IMR-90 (cell line): ENCODE measurements at regions not wholly inside any gene's neighbourhood (a gene's known extent, or its start where the extent isn't known, plus 50 kb on each side); places are given as distances from the start of the nearest gene placed in this dataset.

Experiments used
- ATAC-seq: fragments of 200-7000 bp; cut with Tn5 transposase; 2 replicates; pipeline ENCODE4 v1.9.1; 2020; ENCODE audit warnings: low read depth, mild to moderate bottlenecking, moderate library complexity
- BruUV-seq: library from RNA; stranded (reverse); fragments of 400-500 nt; replicated peaks from 2 replicates; lab custom pipeline; 2021; lab: Mats Ljungman, UMichigan
- CTCF ChIA-PET: fragments of 300-600 bp; formaldehyde crosslinking; extraction: SDS; loops from one replicate; lab custom pipeline; 2021; ENCODE audit warnings: antibody characterized with exemption; lab: Yijun Ruan, JAX
- POLR2A ChIA-PET: fragments of 300-600 bp; sonication (Branson Sonifier 250); formaldehyde crosslinking; loops from one replicate; lab custom pipeline; 2022; ENCODE audit warnings: antibody characterized with exemption; ENCODE audit not compliant: unreplicated experiment; lab: Charles Lee
- DNase-seq: peaks from one replicate; pipeline ENCODE4 v3.0.0; 2013
- H2AFZ ChIP-seq: replicated peaks from 2 replicates; pipeline ENCODE3; 2013; ENCODE audit warnings: low read length, mild to moderate bottlenecking; ENCODE audit not compliant: poor library complexity
- H2AK5ac ChIP-seq: 2 replicates; pipeline ENCODE4 v1.6.1; 2013; ENCODE audit warnings: low read depth, low read length, inconsistent platforms
- H2AK9ac ChIP-seq: replicated peaks from 2 replicates; pipeline ENCODE3; 2013; ENCODE audit warnings: mild to moderate bottlenecking, low read depth, low read length, moderate library complexity; ENCODE audit not compliant: poor library complexity
- H2BK120ac ChIP-seq: 2 replicates; pipeline ENCODE4 v1.6.1; 2013; ENCODE audit warnings: low read depth, low read length, inconsistent platforms
- H2BK15ac ChIP-seq: 3 replicates; pipeline ENCODE4 v1.6.1; 2013; ENCODE audit warnings: low read depth, low read length, inconsistent platforms
- H2BK20ac ChIP-seq: 2 replicates; pipeline ENCODE4 v1.6.1; 2013; ENCODE audit warnings: low read depth, mild to moderate bottlenecking, inconsistent platforms, low read length, moderate library complexity
- H2BK5ac ChIP-seq: 2 replicates; pipeline ENCODE4 v1.6.1; 2013; ENCODE audit warnings: mild to moderate bottlenecking, low read depth, low read length, inconsistent platforms; ENCODE audit not compliant: poor library complexity, severe bottlenecking
- H3K14ac ChIP-seq: replicated peaks from 2 replicates; pipeline ENCODE4 v1.6.1; 2013; ENCODE audit warnings: low read depth, low read length, inconsistent platforms
- H3K18ac ChIP-seq: 2 replicates; pipeline ENCODE4 v1.6.1; 2013; ENCODE audit warnings: low read depth, low read length, control low read depth
- H3K23ac ChIP-seq: 2 replicates; pipeline ENCODE4 v1.6.1; 2013; ENCODE audit warnings: low read depth, low read length, inconsistent platforms
- H3K27ac ChIP-seq: 2 replicates; pipeline ENCODE4 v1.5.1; 2013; ENCODE audit warnings: mild to moderate bottlenecking, control low read depth, low read length; ENCODE audit not compliant: insufficient read depth
- H3K27me3 ChIP-seq: 2 replicates; pipeline ENCODE4 v1.6.1; 2013; ENCODE audit warnings: low read length; ENCODE audit not compliant: control insufficient read depth, insufficient read depth
- H3K36me3 ChIP-seq: 2 replicates; pipeline ENCODE4 v1.6.1; 2013; ENCODE audit warnings: low read length, mixed read lengths; ENCODE audit not compliant: control insufficient read depth, insufficient read depth
- H3K4ac ChIP-seq: 2 replicates; pipeline ENCODE4 v1.6.1; 2013; ENCODE audit warnings: low read depth, low read length, inconsistent platforms
- H3K4me1 ChIP-seq: 2 replicates; pipeline ENCODE4 v1.6.1; 2013; ENCODE audit warnings: low read length, mixed read lengths; ENCODE audit not compliant: control insufficient read depth, insufficient read depth
- H3K4me2 ChIP-seq: 2 replicates; pipeline ENCODE4 v1.6.1; 2013; ENCODE audit warnings: low read depth, mild to moderate bottlenecking, control low read depth, low read length, moderate library complexity
- H3K4me3 ChIP-seq: 2 replicates; pipeline ENCODE4 v1.5.1; 2013; ENCODE audit warnings: low read depth, mild to moderate bottlenecking, control low read depth, low read length, moderate library complexity; ENCODE audit not compliant: insufficient read depth
- H3K56ac ChIP-seq: 2 replicates; pipeline ENCODE4 v1.6.1; 2013; ENCODE audit warnings: low read length, inconsistent platforms; ENCODE audit not compliant: insufficient read depth; ENCODE audit errors: extremely low read depth
- H3K79me1 ChIP-seq, 2 experiments: 2 replicates each; pipeline ENCODE4 v1.6.1; 2013; ENCODE audit warnings: low read length in 2 of 2, inconsistent platforms in 1 of 2, low read depth in 1 of 2
- H3K9ac ChIP-seq: 2 replicates; pipeline ENCODE4 v1.6.1; 2013; ENCODE audit warnings: low read depth, low read length, control low read depth
- H3K9me1 ChIP-seq: 2 replicates; pipeline ENCODE4 v1.6.1; 2013; ENCODE audit warnings: low read length, inconsistent platforms; ENCODE audit not compliant: insufficient read depth
- H3K9me3 ChIP-seq: 2 replicates; pipeline ENCODE4 v1.6.1; 2013; ENCODE audit warnings: low read length; ENCODE audit not compliant: control insufficient read depth, insufficient read depth
- H4K20me1 ChIP-seq: 2 replicates; pipeline ENCODE4 v1.6.1; 2013; ENCODE audit warnings: low read length, inconsistent platforms; ENCODE audit not compliant: insufficient read depth
- H4K5ac ChIP-seq: 2 replicates; pipeline ENCODE4 v1.6.1; 2013; ENCODE audit warnings: mild to moderate bottlenecking, low read depth, low read length, control low read depth
- H4K8ac ChIP-seq, 2 experiments: 2 replicates each; pipeline ENCODE4 v1.6.1; 2013; ENCODE audit warnings: low read depth in 2 of 2, low read length in 2 of 2, control low read depth in 1 of 2, inconsistent platforms in 1 of 2
- H4K91ac ChIP-seq: 2 replicates; pipeline ENCODE4 v1.6.1; 2013; ENCODE audit warnings: low read depth, low read length, inconsistent platforms; ENCODE audit not compliant: insufficient read depth
- CEBPB ChIP-seq: IDR thresholded peaks from 2 replicates; pipeline ENCODE4 v1.6.1; 2012; ENCODE audit warnings: low read depth, low read length, improper control_type of control experiment
- MAFK ChIP-seq: IDR thresholded peaks from 2 replicates; pipeline ENCODE4 v1.6.1; 2012; ENCODE audit warnings: low read depth, low read length, improper control_type of control experiment
- POLR2A ChIP-seq: IDR thresholded peaks from 2 replicates; pipeline ENCODE4 v1.6.1; 2012; ENCODE audit warnings: mild to moderate bottlenecking, low read depth, low read length
- WGBS, 2 experiments: methylation state at CpG; one replicate each; pipeline versions ENCODE4 v1.1.5 to v1.1.7; 2013; ENCODE audit warnings: missing lambda C conversion rate in 2 of 2; ENCODE audit not compliant: insufficient read length in 1 of 2; ENCODE audit errors: extremely low coverage in 2 of 2; 5-methylcytosine and 5-hydroxymethylcytosine counted together
- dilution Hi-C: fragments of 300-500 bp; cut with HindIII; formaldehyde crosslinking; loops from one replicate; pipeline ENCODE4 v1.14.3; 2018; ENCODE audit warnings: low sequenced_read_pairs; ENCODE audit not compliant: unreplicated experiment
- in situ Hi-C: fragments of 300-500 bp; cut with MboI; formaldehyde crosslinking; loops from 3 replicates; pipeline ENCODE4 v1.14.3; 2019; ENCODE audit warnings: low sequenced_read_pairs, inconsistent platforms, mixed read lengths
- intact Hi-C: fragments of 100-400 bp; cut with micrococcal nuclease; formaldehyde crosslinking; loops from 2 replicates; pipeline ENCODE4 v1.10.0; 2022

- H3K27ac ChIP-seq: no peak overlapping the region
- 87% methylated on average over 4 of the region's 6 CpGs; no CpG with 5 or more reads in 1 of the 2 experiments for WGBS, 2 experiments
- H3K9ac ChIP-seq: no peak overlapping the region
- H3K79me1 ChIP-seq: no peaks in the 10 kb centered on the region
- no peak overlapping the region for H4K5ac ChIP-seq
- H3K27me3 ChIP-seq: no peaks in the 10 kb centered on the region
- ChIA-PET POLR2A (no interaction called here), CTCF (no interaction called here)
- H2AFZ ChIP-seq: no peak overlapping the region
- H3K36me3 ChIP-seq: no peaks in the 10 kb centered on the region
- H2AK5ac ChIP-seq: no peak overlapping the region
- no TSS peak for BruUV-seq
- no peak overlapping the region for H3K14ac ChIP-seq
- H3K18ac ChIP-seq: no peak overlapping the region
- H3K4me3 ChIP-seq: no peak overlapping the region
- no peak overlapping the region for H2BK15ac ChIP-seq
- H3K23ac ChIP-seq: no peak overlapping the region
- no peak overlapping the region for H3K4ac ChIP-seq
- H3K9me1 ChIP-seq: no peaks in the 10 kb centered on the region
- H3K9me3 ChIP-seq: peaks cover 2% of the 10 kb centered on the region; the same call in 1 of the 2 replicates
- no peaks in the 10 kb centered on the region for H4K20me1 ChIP-seq
- no peak overlapping the region for H2AK9ac ChIP-seq
- H4K8ac ChIP-seq: no peak overlapping the region
- no peak for ATAC-seq
- TF ChIP-seq CEBPB (no peak), MAFK (no peak), POLR2A (no peak)
- no peak overlapping the region for H2BK5ac ChIP-seq
- no peak overlapping the region for H3K56ac ChIP-seq
- no peak overlapping the region for H2BK20ac ChIP-seq
- in situ Hi-C loops: no loop called here
- peaks cover 5% of the 10 kb centered on the region; the same call in 1 of the 2 replicates for H3K4me1 ChIP-seq
- intact Hi-C loops: no loop called here
- H4K91ac ChIP-seq: no peak overlapping the region
- no peak overlapping the region for H2BK120ac ChIP-seq
- dilution Hi-C loops: no loop called here
- H3K4me2 ChIP-seq: no peak overlapping the region
- no peak for DNase-seq
Observed at GRCh38 chr10:129018511-129018910, 448.5 kb upstream of the MGMT start.
